Brain microvascular endothelial cell (primary cell): ENCODE measurements at regions not wholly inside any gene's neighbourhood (a gene's known extent, or its start where the extent isn't known, plus 50 kb on each side); places are given as distances from the start of the nearest gene placed in this dataset.

ENCODE experiments used
- DNase-seq: peaks from one replicate; pipeline ENCODE4 v3.0.0-alpha.2; 2020
- H3K27ac ChIP-seq: fragments of 250-450 bp; sonication (Bioruptor Pico); 2 replicates; pipeline ENCODE4 v1.5.1; 2020; ENCODE audit warnings: mild to moderate bottlenecking, moderate library complexity
- H3K27me3 ChIP-seq: fragments of 250-450 bp; sonication (Bioruptor Pico); replicated peaks from 2 replicates; pipeline ENCODE4 v1.5.1; 2020; ENCODE audit warnings: mild to moderate bottlenecking
- H3K36me3 ChIP-seq: fragments of 250-450 bp; sonication (Bioruptor Pico); replicated peaks from 2 replicates; pipeline ENCODE4 v1.5.1; 2020; ENCODE audit warnings: mild to moderate bottlenecking
- H3K4me3 ChIP-seq: 2 replicates; pipeline ENCODE4 v1.5.1; 2011; ENCODE audit warnings: low read depth, mild to moderate bottlenecking, control low read depth, low read length, moderate library complexity
- in situ Hi-C: cut with HindIII; loops from 2 replicates; pipeline ENCODE4 v1.10.0; 2017; ENCODE audit warnings: low sequenced_read_pairs, low pct_ligation_motif_present
- TF ChIP-seq, protein P1 (sequence below): IDR thresholded peaks from 2 replicates; pipeline ENCODE4 v1.5.1; 2011; ENCODE audit warnings: low read depth, mild to moderate bottlenecking, moderate library complexity, low read length, control low read depth, inconsistent platforms; ENCODE audit errors: missing control alignments

DNA sequence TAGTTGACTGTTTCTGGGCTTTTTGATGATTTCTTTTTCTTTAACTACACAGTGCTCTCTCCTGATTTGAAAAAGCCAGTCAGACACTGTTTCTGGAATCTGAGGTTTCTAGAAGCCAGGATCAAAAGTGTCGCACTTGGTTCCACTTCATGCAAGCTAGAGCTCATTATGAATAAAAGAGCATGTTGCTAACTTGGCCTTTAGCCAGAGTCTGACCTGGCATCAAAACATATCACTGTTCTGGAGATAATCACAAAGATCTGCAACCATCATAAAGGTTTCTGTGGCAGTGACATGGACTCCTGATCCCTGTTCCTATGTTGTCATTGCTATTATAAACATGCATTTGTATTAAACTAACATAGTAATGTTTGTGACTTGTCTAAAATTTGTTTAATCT is 76.1 kb upstream of the MAPRE2 start:
- Histone ChIP-seq H3K27me3 (no peaks in the 10 kb centered on the region), H3K4me3 (no peak overlapping the region), H3K27ac (no peak overlapping the region), H3K36me3 (no peaks in the 10 kb centered on the region)
- TF ChIP-seq, protein P1, sequence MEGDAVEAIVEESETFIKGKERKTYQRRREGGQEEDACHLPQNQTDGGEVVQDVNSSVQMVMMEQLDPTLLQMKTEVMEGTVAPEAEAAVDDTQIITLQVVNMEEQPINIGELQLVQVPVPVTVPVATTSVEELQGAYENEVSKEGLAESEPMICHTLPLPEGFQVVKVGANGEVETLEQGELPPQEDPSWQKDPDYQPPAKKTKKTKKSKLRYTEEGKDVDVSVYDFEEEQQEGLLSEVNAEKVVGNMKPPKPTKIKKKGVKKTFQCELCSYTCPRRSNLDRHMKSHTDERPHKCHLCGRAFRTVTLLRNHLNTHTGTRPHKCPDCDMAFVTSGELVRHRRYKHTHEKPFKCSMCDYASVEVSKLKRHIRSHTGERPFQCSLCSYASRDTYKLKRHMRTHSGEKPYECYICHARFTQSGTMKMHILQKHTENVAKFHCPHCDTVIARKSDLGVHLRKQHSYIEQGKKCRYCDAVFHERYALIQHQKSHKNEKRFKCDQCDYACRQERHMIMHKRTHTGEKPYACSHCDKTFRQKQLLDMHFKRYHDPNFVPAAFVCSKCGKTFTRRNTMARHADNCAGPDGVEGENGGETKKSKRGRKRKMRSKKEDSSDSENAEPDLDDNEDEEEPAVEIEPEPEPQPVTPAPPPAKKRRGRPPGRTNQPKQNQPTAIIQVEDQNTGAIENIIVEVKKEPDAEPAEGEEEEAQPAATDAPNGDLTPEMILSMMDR: no peak
- in situ Hi-C loops: no loop called here
- DNase-seq: no peak

DNA sequence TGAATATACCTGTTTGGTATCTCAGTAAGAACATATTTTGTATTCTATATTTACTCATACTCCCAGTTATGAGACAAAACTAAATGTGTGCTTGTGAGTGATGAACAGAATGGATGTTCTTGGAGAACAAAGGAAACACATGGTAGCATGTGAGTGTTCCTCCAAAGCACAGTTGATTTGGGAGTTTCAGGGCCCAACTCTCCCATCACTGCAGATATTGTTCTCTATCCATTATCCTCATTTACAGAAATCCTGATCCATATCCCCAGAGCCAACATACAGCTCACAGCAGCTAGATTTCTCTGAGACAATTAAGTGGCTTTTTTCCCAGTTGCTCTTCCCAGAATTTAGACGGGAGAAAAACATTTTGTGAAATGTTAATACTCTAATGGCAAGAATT is 75.6 kb upstream of the MAPRE2 start:
- H3K27me3 ChIP-seq: no peaks in the 10 kb centered on the region
- DNase-seq: no peak
- H3K36me3 ChIP-seq: no peaks in the 10 kb centered on the region
- TF ChIP-seq, protein P1: no peak
- in situ Hi-C loops: no loop called here
- H3K27ac ChIP-seq: no peak overlapping the region
- H3K4me3 ChIP-seq: no peak overlapping the region

DNA sequence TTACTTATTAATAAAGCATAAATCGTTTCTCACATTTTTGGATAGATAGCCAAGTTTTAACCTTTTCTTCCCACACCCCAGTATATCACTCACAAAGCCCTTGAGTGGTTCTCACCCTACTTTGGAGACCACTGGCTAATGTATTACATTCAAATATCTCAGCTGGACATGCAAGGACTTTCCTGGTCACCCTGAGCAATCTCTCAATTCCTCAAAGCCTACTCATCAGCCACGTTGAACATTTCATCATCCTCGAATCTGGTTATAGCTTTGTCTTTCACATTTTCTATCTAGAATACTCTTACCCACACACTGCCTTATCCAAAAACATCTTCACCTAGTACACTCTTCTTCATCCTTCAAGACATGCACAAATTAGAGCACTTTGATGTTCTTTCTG is 71.1 kb upstream of the MAPRE2 start:
- in situ Hi-C loops: no loop called here

DNA sequence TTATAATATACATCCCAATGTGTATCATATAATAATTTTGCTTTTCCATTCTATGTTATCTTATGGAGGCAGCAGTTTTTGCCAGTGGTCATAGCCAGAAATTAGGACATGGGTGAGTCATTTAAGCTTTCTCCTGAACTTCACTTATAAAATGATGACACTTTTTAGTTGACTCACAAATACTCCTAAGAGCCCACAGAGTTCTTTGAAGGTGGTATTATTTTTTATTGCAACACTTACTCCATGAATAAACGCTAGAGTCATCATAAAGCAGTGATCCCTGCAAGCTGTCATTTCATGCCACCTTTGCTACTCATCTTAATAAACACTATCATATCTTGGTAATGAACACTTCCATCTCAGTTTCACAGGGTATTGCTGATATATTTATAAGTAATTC is 69.9 kb upstream of the MAPRE2 start:
- Histone ChIP-seq H3K27me3 (no peaks in the 10 kb centered on the region), H3K36me3 (no peaks in the 10 kb centered on the region), H3K27ac (no peak overlapping the region), H3K4me3 (no peak overlapping the region)
- in situ Hi-C loops: no loop called here
- TF ChIP-seq, protein P1: no peak
- DNase-seq: peak; percentile 34

More for the DNA sequence above, 71.1 kb upstream of the MAPRE2 start:
- Histone ChIP-seq H3K4me3 (no peak overlapping the region), H3K27me3 (no peaks in the 10 kb centered on the region), H3K36me3 (no peaks in the 10 kb centered on the region), H3K27ac (no peak overlapping the region)
- peak; percentile 69 for DNase-seq
- TF ChIP-seq, protein P1: no peak

DNA sequence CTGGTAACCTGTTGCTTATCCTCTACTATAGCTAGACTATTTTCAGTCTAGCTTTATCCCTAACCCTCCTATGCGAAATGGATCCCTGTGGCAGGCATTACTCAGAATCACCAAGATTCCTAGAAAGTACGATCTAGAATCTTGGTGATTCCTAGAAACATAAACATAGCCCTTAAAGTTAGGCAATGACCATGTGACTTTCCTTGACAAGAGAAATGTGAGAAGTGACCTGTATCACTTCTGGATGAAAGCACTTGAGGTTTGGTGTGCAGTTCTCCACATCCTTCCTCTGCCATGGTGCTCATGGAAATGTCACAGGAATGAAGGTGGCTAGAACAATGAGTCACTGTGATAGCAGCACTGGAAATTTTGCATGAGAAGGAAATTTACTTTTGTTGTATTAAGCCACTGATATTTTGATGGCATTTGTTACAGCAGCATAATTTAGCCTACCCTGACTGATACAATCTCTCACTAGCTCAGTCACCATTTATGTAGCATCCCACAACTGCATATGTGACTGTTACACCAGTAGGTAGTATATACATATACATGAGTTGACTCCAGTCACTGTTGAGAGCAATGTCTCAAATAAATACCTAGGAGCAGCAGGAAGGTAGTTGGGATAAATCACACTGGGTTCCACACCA is 68.3 kb upstream of the MAPRE2 start:
- Histone ChIP-seq H3K27ac (no peak overlapping the region), H3K27me3 (no peaks in the 10 kb centered on the region), H3K36me3 (no peaks in the 10 kb centered on the region), H3K4me3 (no peak overlapping the region)
- TF ChIP-seq, protein P1: no peak
- in situ Hi-C loops: no loop called here
- no peak for DNase-seq

DNA sequence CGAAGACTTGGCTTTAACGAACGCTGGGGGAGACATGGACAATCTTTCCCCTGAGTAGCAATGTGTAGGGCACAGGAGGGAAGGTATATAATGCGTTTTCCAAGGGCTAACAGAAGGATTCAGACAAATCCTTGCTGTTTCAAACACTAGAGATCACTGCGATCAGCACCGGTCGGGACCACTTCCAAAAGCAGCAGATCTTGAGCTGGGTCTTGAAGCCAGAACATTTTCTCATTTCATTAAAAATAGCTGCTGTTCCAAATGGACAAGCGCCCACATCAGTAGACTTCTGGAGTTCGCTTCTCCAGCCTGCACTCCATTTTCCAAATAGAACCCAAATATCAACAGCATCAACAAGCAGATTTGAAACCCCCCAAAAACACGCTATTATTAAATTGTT is 65.1 kb upstream of the MAPRE2 start:
- no peaks in the 10 kb centered on the region for H3K36me3 ChIP-seq
- H3K27me3 ChIP-seq: no peaks in the 10 kb centered on the region
- H3K4me3 ChIP-seq: no peak overlapping the region
- in situ Hi-C loops: no loop called here
- TF ChIP-seq, protein P1: no peak
- no peak for DNase-seq
- H3K27ac ChIP-seq: no peak overlapping the region
